Suprapubic skin (tissue), 4 donors: ENCODE measurements at regions not wholly inside any gene's neighbourhood (a gene's known extent, or its start where the extent isn't known, plus 50 kb on each side); places are given as distances from the start of the nearest gene placed in this dataset.

ENCODE experiments used
- DNase-seq, 2 donors: peaks; one replicate each; pipeline ENCODE4 v3.0.0-alpha.2; 2019; ENCODE audit warnings: low spot score in 2 of 2
- H3K27ac ChIP-seq: fragments of 200-600 bp; sonication (generic); one replicate; pipeline ENCODE4 v1.5.1; 2019
- H3K27me3 ChIP-seq: fragments of 200-600 bp; sonication (generic); one replicate; pipeline ENCODE4 v1.5.1; 2019
- H3K36me3 ChIP-seq: fragments of 200-600 bp; sonication (generic); one replicate; pipeline ENCODE4 v1.5.1; 2019
- H3K4me1 ChIP-seq: fragments of 200-600 bp; sonication (generic); one replicate; pipeline ENCODE4 v1.5.1; 2019
- H3K4me3 ChIP-seq: fragments of 200-600 bp; sonication (generic); one replicate; pipeline ENCODE4 v1.5.1; 2019; ENCODE audit warnings: mild to moderate bottlenecking
- H3K9me3 ChIP-seq: fragments of 200-600 bp; sonication (generic); one replicate; pipeline ENCODE4 v1.5.1; 2019
- CTCF ChIP-seq, 2 donors: fragments of 200-600 bp in 1 of 2; fragments of 450-650 bp in 1 of 2; sonication (generic) in 1 of 2; IDR thresholded peaks; one replicate each; pipeline ENCODE4 v1.5.1; 2016 to 2019; ENCODE audit warnings: antibody characterized with exemption in 2 of 2, mild to moderate bottlenecking in 1 of 2, moderate library complexity in 1 of 2
- EP300 ChIP-seq: sonication (generic); formaldehyde crosslinking; IDR thresholded peaks from one replicate; pipeline ENCODE4 v1.6.1; 2017; ENCODE audit warnings: antibody characterized with exemption
- POLR2A ChIP-seq, 2 donors: fragments of 450-650 bp; IDR thresholded peaks; one replicate each; pipeline ENCODE4 v1.6.1; 2017; ENCODE audit warnings: antibody characterized with exemption in 2 of 2, mild to moderate bottlenecking in 2 of 2, moderate library complexity in 2 of 2
- POLR2AphosphoS5 ChIP-seq, 3 donors: sonication (generic); formaldehyde crosslinking; IDR thresholded peaks; one replicate each; pipeline ENCODE4 v1.6.1; 2017; ENCODE audit warnings: antibody characterized with exemption in 3 of 3
- WGBS: methylation state at CpG from one replicate; pipeline ENCODE4 v1.1.5; 2018; 5-methylcytosine and 5-hydroxymethylcytosine counted together

DNA sequence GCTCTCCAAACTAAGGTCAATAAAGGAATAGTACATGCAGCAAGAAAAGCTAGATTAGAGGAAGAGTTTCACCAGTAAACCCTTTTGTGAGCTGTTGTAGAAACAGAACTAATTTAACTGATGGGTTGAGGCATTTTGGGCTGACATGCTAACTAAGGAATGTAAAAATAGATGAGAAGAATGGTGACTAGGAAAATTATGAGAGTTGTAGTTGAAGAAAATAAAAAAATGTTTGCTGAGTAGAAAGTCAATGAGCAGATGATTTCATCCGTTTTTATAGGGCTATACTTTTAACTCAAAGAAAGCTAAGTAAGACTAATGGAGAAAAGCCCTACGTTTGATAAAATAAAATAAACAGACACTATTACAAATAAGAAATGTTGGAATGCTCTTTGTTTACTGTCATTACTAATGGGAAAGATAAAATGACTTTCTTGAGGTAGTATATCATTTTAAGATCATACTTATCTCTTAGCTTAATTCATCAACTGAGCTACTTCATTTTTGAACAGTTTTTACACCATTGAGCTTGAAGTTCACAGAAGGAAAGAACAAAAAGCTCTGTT, 209.4 kb upstream of the DPH6 start:
- Histone ChIP-seq H3K4me1 (peaks cover 16% of the 10 kb centered on the region), H3K36me3 (no peaks in the 10 kb centered on the region), H3K27me3 (no peaks in the 10 kb centered on the region), H3K27ac (no peak overlapping the region), H3K4me3 (no peak overlapping the region), H3K9me3 (no peaks in the 10 kb centered on the region)
- 47% methylated on average over 2 of the region's 2 CpGs for WGBS
- no peak for DNase-seq
- no peak for TF ChIP-seq EP300
- no peak for TF ChIP-seq POLR2AphosphoS5 (IDR thresholded peaks at IDR 0.05)
- TF ChIP-seq POLR2A (IDR thresholded peaks at IDR 0.05): no peak
- TF ChIP-seq CTCF (IDR thresholded peaks at IDR 0.05): no peak

- TF ChIP-seq CTCF (IDR thresholded peaks at IDR 0.05): no peak
- TF ChIP-seq POLR2AphosphoS5 (IDR thresholded peaks at IDR 0.05): no peak
- no peak for TF ChIP-seq EP300
- no peak overlapping the region for H3K27ac ChIP-seq
- DNase-seq: no peak
- H3K4me1 ChIP-seq: peaks cover 11% of the 10 kb centered on the region
- H3K9me3 ChIP-seq: no peaks in the 10 kb centered on the region
- H3K36me3 ChIP-seq: no peaks in the 10 kb centered on the region
- H3K4me3 ChIP-seq: no peak overlapping the region
- 63% methylated on average over 3 of the region's 3 CpGs for WGBS
- no peaks in the 10 kb centered on the region for H3K27me3 ChIP-seq
These were observed 210.7 kb upstream of the DPH6 start for GRCh38 chr15:35756623-35757022.

DNA sequence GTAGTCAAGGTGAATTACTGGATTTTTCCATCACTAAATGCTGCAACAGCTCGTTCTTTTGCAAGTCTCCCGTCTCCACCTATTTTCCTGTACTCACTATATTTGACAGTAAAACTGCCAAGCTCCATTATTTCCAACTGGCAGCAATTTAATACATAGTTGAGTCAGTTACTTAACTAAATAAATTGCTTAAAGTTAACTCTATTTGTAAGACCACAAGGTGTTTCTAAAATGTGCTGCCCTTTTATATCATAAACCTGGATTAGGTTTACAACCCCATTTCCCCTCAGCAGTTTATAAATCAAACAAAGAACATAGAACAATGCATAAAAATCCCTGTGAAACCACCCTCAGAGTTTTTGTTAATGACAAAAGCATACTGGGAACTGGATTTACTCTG, 211.4 kb upstream of the DPH6 start:
- Histone ChIP-seq H3K27ac (no peak overlapping the region), H3K36me3 (no peaks in the 10 kb centered on the region), H3K4me3 (no peak overlapping the region), H3K4me1 (peaks cover 8% of the 10 kb centered on the region), H3K9me3 (no peaks in the 10 kb centered on the region), H3K27me3 (no peaks in the 10 kb centered on the region)
- no peak for TF ChIP-seq POLR2A (IDR thresholded peaks at IDR 0.05)
- TF ChIP-seq CTCF (IDR thresholded peaks at IDR 0.05): no peak
- no peak for TF ChIP-seq EP300
- TF ChIP-seq POLR2AphosphoS5 (IDR thresholded peaks at IDR 0.05): no peak
- 64% methylated on average over 2 of the region's 2 CpGs for WGBS
- DNase-seq: no peak

DNA sequence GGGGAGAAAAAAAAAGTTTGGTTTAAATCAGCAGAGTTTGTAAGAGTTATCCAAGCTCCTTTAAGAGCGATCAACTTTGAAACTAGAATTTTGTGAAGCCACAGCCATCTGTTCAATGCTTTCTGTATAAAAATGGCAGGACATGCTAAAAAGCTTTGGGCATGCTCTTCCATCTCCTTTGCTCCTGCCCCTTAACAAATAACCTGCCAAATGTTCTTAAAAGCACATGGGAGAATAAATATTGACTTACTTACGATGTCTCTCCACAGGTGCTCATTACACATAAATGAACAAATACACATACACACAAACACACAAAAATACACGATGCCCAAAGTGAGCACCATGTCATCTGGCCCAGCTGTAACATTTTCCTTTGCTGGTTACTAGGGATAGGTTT, 211.8 kb upstream of the DPH6 start:
- Histone ChIP-seq H3K9me3 (no peaks in the 10 kb centered on the region), H3K27ac (no peak overlapping the region), H3K4me1 (peaks cover 8% of the 10 kb centered on the region), H3K36me3 (no peaks in the 10 kb centered on the region), H3K27me3 (no peaks in the 10 kb centered on the region), H3K4me3 (no peak overlapping the region)
- TF ChIP-seq CTCF (IDR thresholded peaks at IDR 0.05) (no peak), POLR2A (IDR thresholded peaks at IDR 0.05) (no peak), POLR2AphosphoS5 (IDR thresholded peaks at IDR 0.05) (no peak), EP300 (no peak)
- 90% methylated on average over 3 of the region's 3 CpGs for WGBS
- no peak for DNase-seq

- no peaks in the 10 kb centered on the region for H3K4me1 ChIP-seq
- no peak overlapping the region for H3K27ac ChIP-seq
- TF ChIP-seq POLR2AphosphoS5 (IDR thresholded peaks at IDR 0.05) (no peak), EP300 (no peak), POLR2A (IDR thresholded peaks at IDR 0.05) (no peak), CTCF (IDR thresholded peaks at IDR 0.05) (no peak)
- H3K9me3 ChIP-seq: no peaks in the 10 kb centered on the region
- H3K27me3 ChIP-seq: no peaks in the 10 kb centered on the region
- DNase-seq: no peak
- H3K4me3 ChIP-seq: no peak overlapping the region
- no peaks in the 10 kb centered on the region for H3K36me3 ChIP-seq
- 94% methylated on average over 5 of the region's 5 CpGs for WGBS
These were observed 218.9 kb upstream of the DPH6 start for GRCh38 chr15:35764661-35765519.
